Smooth muscle cell (in vitro differentiated cells): ENCODE measurements at regions not wholly inside any gene's neighbourhood (a gene's known extent, or its start where the extent isn't known, plus 50 kb on each side); places are given as distances from the start of the nearest gene placed in this dataset.
A peak's percentile ranks its signal among the peaks of the same experiment; 100 is the strongest.

Source experiments
- DNase-seq: peaks from one replicate; lab custom pipeline; 2025; ENCODE audit not compliant: unreplicated experiment; lab: John Stamatoyannopoulos, UW
- H2AFZ ChIP-seq: fragments of 200-600 bp; sonication (generic); 2 replicates; pipeline ENCODE4 v1.6.0; 2016; ENCODE audit warnings: antibody characterized with exemption, low read depth, mild to moderate bottlenecking
- H3F3A ChIP-seq: fragments of 200-600 bp; sonication (generic); 2 replicates; pipeline ENCODE4 v1.6.0; 2017; ENCODE audit warnings: antibody characterized with exemption, low read depth
- H3K27ac ChIP-seq: fragments of 200-600 bp; sonication (generic); 2 replicates; pipeline ENCODE4 v1.5.1; 2016; ENCODE audit warnings: low read depth, mild to moderate bottlenecking
- H3K27me3 ChIP-seq: fragments of 200-600 bp; sonication (generic); 2 replicates; pipeline ENCODE4 v1.6.1; 2016; ENCODE audit warnings: low read depth, mild to moderate bottlenecking
- H3K36me3 ChIP-seq: fragments of 200-600 bp; sonication (generic); 2 replicates; pipeline ENCODE4 v1.5.1; 2016; ENCODE audit warnings: low read depth
- H3K4me1 ChIP-seq: fragments of 200-600 bp; sonication (generic); 2 replicates; pipeline ENCODE4 v1.5.1; 2016; ENCODE audit warnings: low read depth
- H3K4me2 ChIP-seq: fragments of 200-600 bp; sonication (generic); 2 replicates; pipeline ENCODE4 v1.6.0; 2016; ENCODE audit warnings: mild to moderate bottlenecking
- H3K4me3 ChIP-seq: fragments of 200-600 bp; sonication (generic); 2 replicates; pipeline ENCODE4 v1.5.1; 2016; ENCODE audit warnings: mild to moderate bottlenecking
- H3K79me2 ChIP-seq: fragments of 200-600 bp; sonication (generic); 2 replicates; pipeline ENCODE4 v1.6.0; 2016; ENCODE audit warnings: low read depth, mild to moderate bottlenecking
- H3K9ac ChIP-seq: fragments of 200-600 bp; sonication (generic); 2 replicates; pipeline ENCODE4 v1.6.0; 2016; ENCODE audit warnings: low read depth
- H3K9me3 ChIP-seq: fragments of 200-600 bp; sonication (generic); replicated peaks from 2 replicates; pipeline ENCODE4 v1.5.1; 2016; ENCODE audit warnings: low read depth
- H4K20me1 ChIP-seq: fragments of 200-600 bp; sonication (generic); 2 replicates; pipeline ENCODE4 v1.6.0; 2016; ENCODE audit warnings: low read depth
- CTCF ChIP-seq: fragments of 200-600 bp; sonication (generic); IDR thresholded peaks from 2 replicates; pipeline ENCODE4 v1.5.1; 2017; ENCODE audit warnings: borderline replicate concordance, mild to moderate bottlenecking, antibody characterized with exemption; ENCODE audit not compliant: insufficient read depth, poor library complexity, severe bottlenecking
- WGBS: methylation state at CpG from one replicate; pipeline ENCODE4 v1.1.7; 2016; ENCODE audit warnings: low lambda C conversion rate; 5-methylcytosine and 5-hydroxymethylcytosine counted together

GRCh38 chr2:118185210-118186109 is 97.2 kb downstream of the INSIG2 start:
- no peaks in the 10 kb centered on the region for H3F3A ChIP-seq
- no peaks in the 10 kb centered on the region for H3K79me2 ChIP-seq
- DNase-seq: peak; percentile 26

GRCh38 chr2:118183381-118183780 is 95.1 kb downstream of the INSIG2 start:
- WGBS: 65% methylated on average over 9 of the region's 9 CpGs
- Histone ChIP-seq H3F3A (no peaks in the 10 kb centered on the region), H3K4me3 (no peak overlapping the region), H3K36me3 (no peaks in the 10 kb centered on the region), H3K9ac (no peak overlapping the region), H3K27ac (no peak overlapping the region), H4K20me1 (no peaks in the 10 kb centered on the region), H3K79me2 (no peaks in the 10 kb centered on the region), H3K27me3 (peaks cover 5% of the 10 kb centered on the region), H3K4me1 (peaks cover 7% of the 10 kb centered on the region), H3K4me2 (no peak overlapping the region), H2AFZ (no peak overlapping the region), H3K9me3 (no peaks in the 10 kb centered on the region)
- DNase-seq: no peak
- no peak for TF ChIP-seq CTCF

More at GRCh38 chr2:118185210-118186109, 97.2 kb downstream of the INSIG2 start:
- 6% methylated on average over 30 of the region's 33 CpGs for WGBS
- TF ChIP-seq CTCF: no peak
- no peaks in the 10 kb centered on the region for H4K20me1 ChIP-seq
- peak overlapping the region; percentile 97 for H2AFZ ChIP-seq
- peak overlapping the region; percentile 69 for H3K27ac ChIP-seq
- H3K9me3 ChIP-seq: no peaks in the 10 kb centered on the region
- H3K4me1 ChIP-seq: peaks cover 6% of the 10 kb centered on the region
- peak overlapping the region; percentile 87 for H3K4me2 ChIP-seq
- H3K36me3 ChIP-seq: no peaks in the 10 kb centered on the region
- H3K4me3 ChIP-seq: peak overlapping the region; percentile 60
- peak overlapping the region; percentile 54 for H3K9ac ChIP-seq
- H3K27me3 ChIP-seq: peaks cover under 1% of the 10 kb centered on the region

- no peak for TF ChIP-seq CTCF
- H4K20me1 ChIP-seq: no peaks in the 10 kb centered on the region
- no peaks in the 10 kb centered on the region for H3K79me2 ChIP-seq
- no peaks in the 10 kb centered on the region for H3K9me3 ChIP-seq
- H3K27ac ChIP-seq: no peak overlapping the region
- H3K36me3 ChIP-seq: no peaks in the 10 kb centered on the region
- H3K4me1 ChIP-seq: peaks cover 5% of the 10 kb centered on the region
- peaks cover 17% of the 10 kb centered on the region for H3K27me3 ChIP-seq
- 97% methylated on average over 1 of the region's 1 CpG for WGBS
- no peak overlapping the region for H3K4me3 ChIP-seq
- no peak overlapping the region for H2AFZ ChIP-seq
- no peaks in the 10 kb centered on the region for H3F3A ChIP-seq
- no peak overlapping the region for H3K9ac ChIP-seq
- H3K4me2 ChIP-seq: no peak overlapping the region
- no peak for DNase-seq
Measured at GRCh38 chr2:118179445-118179844, 91.2 kb downstream of the INSIG2 start.
